A673 (cell line): ENCODE measurements at regions not wholly inside any gene's neighbourhood (a gene's known extent, or its start where the extent isn't known, plus 50 kb on each side); places are given as distances from the start of the nearest gene placed in this dataset.
"Not testable (repeated sequence)": the region's sequence is repeated elsewhere in the genome, so short reads cannot be mapped to it uniquely, and the experiment has no call there.

Experiments used
- CTCF ChIP-seq: fragments of 300-800, 200-600 bp; sonication (generic); conservative IDR thresholded peaks from 2 replicates; pipeline ENCODE4 v1.5.1; 2017; ENCODE audit warnings: low read depth, mild to moderate bottlenecking, antibody characterized with exemption, low read length, moderate library complexity, mixed read lengths
- EZH2 ChIP-seq: fragments of 200-600 bp; sonication (generic); IDR thresholded peaks from 2 replicates; pipeline ENCODE4 v1.6.1; 2017; ENCODE audit warnings: borderline replicate concordance, low read depth, mild to moderate bottlenecking, mixed read lengths, antibody characterized with exemption, low read length; ENCODE audit not compliant: poor library complexity, severe bottlenecking

GRCh38 chr13:18610476-18610875, 571.1 kb downstream of the TUBA3C start:
- TF ChIP-seq CTCF, EZH2: not testable (repeated sequence)
